H1 (cell line): ENCODE measurements at regions not wholly inside any gene's neighbourhood (a gene's known extent, or its start where the extent isn't known, plus 50 kb on each side); places are given as distances from the start of the nearest gene placed in this dataset.

ENCODE experiments used
- CTCF ChIA-PET: fragments of 300-600 bp; sonication (Branson Sonifier 250); formaldehyde crosslinking; loops from one replicate; lab custom pipeline; 2021; ENCODE audit not compliant: partially characterized antibody; lab: Charles Lee
- POLR2A ChIA-PET: fragments of 300-600 bp; sonication (Branson Sonifier 250); formaldehyde crosslinking; loops from one replicate; lab custom pipeline; 2021; ENCODE audit warnings: inconsistent platforms; ENCODE audit not compliant: partially characterized antibody; lab: Charles Lee
- DNase-seq, 2 experiments: peaks; one replicate each; pipeline versions ENCODE4 v3.0.0 to v3.0.0-alpha.2; 2010 to 2022; ENCODE audit warnings: low spot score in 2 of 2, low read depth in 1 of 2, mixed read lengths in 1 of 2
- FAIRE-seq: peaks from 2 replicates; lab custom pipeline; 2011; peaks lifted over from hg19 to GRCh38; lab: Jason Lieb, UNC
- H2AFZ ChIP-seq: 2 replicates; pipeline ENCODE4 v1.8.1; 2012; ENCODE audit warnings: low read length, inconsistent platforms
- H2AK5ac ChIP-seq: 2 replicates; pipeline ENCODE4 v1.6.1; 2013; ENCODE audit warnings: low read depth, low read length
- H2BK120ac ChIP-seq: replicated peaks from 2 replicates; pipeline ENCODE3; 2013; ENCODE audit warnings: low read depth, low read length, inconsistent platforms
- H2BK12ac ChIP-seq: 2 replicates; pipeline ENCODE4 v1.6.1; 2013; ENCODE audit warnings: low read depth, low read length
- H2BK15ac ChIP-seq: 2 replicates; pipeline ENCODE4 v1.6.1; 2013; ENCODE audit warnings: low read length
- H2BK20ac ChIP-seq: 2 replicates; pipeline ENCODE4 v1.6.1; 2013; ENCODE audit warnings: low read length
- H2BK5ac ChIP-seq: 2 replicates; pipeline ENCODE4 v1.6.1; 2013; ENCODE audit warnings: low read depth, low read length
- H3K14ac ChIP-seq: 2 replicates; pipeline ENCODE4 v1.6.1; 2013; ENCODE audit warnings: inconsistent platforms; ENCODE audit not compliant: insufficient read length
- H3K18ac ChIP-seq: 2 replicates; pipeline ENCODE4 v1.6.1; 2013; ENCODE audit warnings: low read length; ENCODE audit errors: extremely low read depth
- H3K23ac ChIP-seq: 2 replicates; pipeline ENCODE4 v1.6.1; 2013; ENCODE audit warnings: inconsistent platforms; ENCODE audit not compliant: insufficient read length
- H3K23me2 ChIP-seq: 2 replicates; pipeline ENCODE4 v1.6.1; 2013; ENCODE audit warnings: low read depth, low read length
- H3K27ac ChIP-seq: 2 replicates; pipeline ENCODE4 v1.6.1; 2011; ENCODE audit warnings: low read depth, low read length, inconsistent platforms
- H3K27me3 ChIP-seq, 4 experiments: replicated peaks in 1 of 4; 1 replicate in 1 of 4; 2 replicates in 3 of 4; pipeline versions ENCODE4 v1.6.1 to v1.8.1; 2011 to 2013; ENCODE audit warnings: low read length in 3 of 4, mild to moderate bottlenecking in 3 of 4, inconsistent platforms in 2 of 4, mixed read lengths in 2 of 4, moderate library complexity in 1 of 4; ENCODE audit not compliant: control insufficient read depth in 3 of 4, insufficient read depth in 3 of 4; ENCODE audit errors: extremely low read depth in 1 of 4
- H3K36me3 ChIP-seq, 4 experiments: 2 replicates each; pipeline versions ENCODE4 v1.6.1 to v1.8.1; 2011 to 2013; ENCODE audit warnings: mild to moderate bottlenecking in 4 of 4, low read length in 3 of 4, moderate library complexity in 2 of 4, control low read depth in 1 of 4, inconsistent platforms in 1 of 4; ENCODE audit not compliant: insufficient read depth in 4 of 4, control insufficient read depth in 2 of 4
- H3K4ac ChIP-seq: replicated peaks from 2 replicates; pipeline ENCODE3; 2013; ENCODE audit warnings: low read length, low read depth, mixed read lengths, inconsistent platforms; ENCODE audit not compliant: insufficient read length
- H3K4me1 ChIP-seq, 4 experiments: replicated peaks in 1 of 4; 1 replicate in 1 of 4; 2 replicates in 3 of 4; pipeline versions ENCODE4 v1.6.1 to v1.8.1; 2011 to 2013; ENCODE audit warnings: low read length in 3 of 4, inconsistent platforms in 2 of 4, mixed read lengths in 1 of 4; ENCODE audit not compliant: insufficient read depth in 4 of 4, control insufficient read depth in 3 of 4
- H3K4me2 ChIP-seq, 2 experiments: 2 replicates each; pipeline versions ENCODE4 v1.6.1 to v1.8.1; 2011 to 2013; ENCODE audit warnings: low read depth in 2 of 2, low read length in 2 of 2, control low read depth in 1 of 2, inconsistent platforms in 1 of 2, mild to moderate bottlenecking in 1 of 2; ENCODE audit not compliant: insufficient read depth in 1 of 2
- H3K4me3 ChIP-seq, 4 experiments: fragments of 200-600, 300-600 bp in 1 of 4; sonication (generic), shearing (Covaris generic), sonication (Bioruptor Twin) in 1 of 4; 2 replicates each; pipeline versions ENCODE4 v1.5.1 to v1.8.1; 2011 to 2016; ENCODE audit warnings: low read length in 4 of 4, low read depth in 3 of 4, control low read depth in 2 of 4, inconsistent platforms in 2 of 4, mild to moderate bottlenecking in 2 of 4, mixed read lengths in 1 of 4, moderate library complexity in 1 of 4; ENCODE audit not compliant: insufficient read depth in 2 of 4; ENCODE audit errors: extremely low read depth in 1 of 4
- H3K56ac ChIP-seq: replicated peaks from 2 replicates; pipeline ENCODE3; 2013; ENCODE audit warnings: low read depth, mild to moderate bottlenecking, mixed read lengths, low read length, inconsistent platforms; ENCODE audit not compliant: insufficient read length
- H3K79me1 ChIP-seq: 2 replicates; pipeline ENCODE4 v1.6.1; 2013; ENCODE audit warnings: low read depth, low read length, control low read depth
- H3K79me2 ChIP-seq, 2 experiments: 2 replicates each; pipeline versions ENCODE4 v1.6.1 to v1.8.1; 2012 to 2013; ENCODE audit warnings: low read length in 2 of 2, mild to moderate bottlenecking in 2 of 2, inconsistent platforms in 1 of 2; ENCODE audit not compliant: insufficient read depth in 2 of 2, control insufficient read depth in 1 of 2
- H3K9ac ChIP-seq, 4 experiments: replicated peaks in 1 of 4; 1 replicate in 1 of 4; 2 replicates in 3 of 4; pipeline versions ENCODE4 v1.6.1 to v1.8.1; 2011 to 2013; ENCODE audit warnings: low read depth in 3 of 4, low read length in 3 of 4, control low read depth in 2 of 4, mild to moderate bottlenecking in 2 of 4, moderate library complexity in 2 of 4, inconsistent platforms in 1 of 4; ENCODE audit errors: extremely low read depth in 1 of 4
- H3K9me3 ChIP-seq, 2 experiments: 2 replicates each; pipeline versions ENCODE4 v1.6.1 to v1.8.1; 2012 to 2013; ENCODE audit warnings: mild to moderate bottlenecking in 2 of 2, moderate library complexity in 2 of 2, control low read depth in 1 of 2, inconsistent platforms in 1 of 2, low read depth in 1 of 2, low read length in 1 of 2, mixed read lengths in 1 of 2; ENCODE audit not compliant: insufficient read depth in 2 of 2
- H4K20me1 ChIP-seq, 2 experiments: replicated peaks in 1 of 2; 2 replicates each; pipeline versions ENCODE3 to v1.8.1; 2011 to 2013; ENCODE audit warnings: inconsistent platforms in 2 of 2, low read length in 2 of 2, mild to moderate bottlenecking in 1 of 2; ENCODE audit not compliant: insufficient read depth in 2 of 2, control insufficient read depth in 1 of 2
- H4K5ac ChIP-seq: 2 replicates; pipeline ENCODE4 v1.6.1; 2013; ENCODE audit warnings: low read length, low read depth, mixed read lengths, inconsistent platforms; ENCODE audit not compliant: insufficient read length
- H4K8ac ChIP-seq: 2 replicates; pipeline ENCODE4 v1.8.0; 2013; ENCODE audit warnings: mild to moderate bottlenecking, moderate library complexity, low read length, inconsistent platforms; ENCODE audit not compliant: insufficient read depth; ENCODE audit errors: extremely low read depth
- H4K91ac ChIP-seq: replicated peaks from 2 replicates; pipeline ENCODE3; 2013; ENCODE audit warnings: low read length, mixed read lengths, inconsistent platforms; ENCODE audit not compliant: insufficient read length
- EP300 ChIP-seq, 2 experiments: IDR thresholded peaks; 1 replicate in 1 of 2; 2 replicates in 1 of 2; pipeline ENCODE4 v1.6.1; 2011 to 2012; ENCODE audit warnings: low read depth in 2 of 2, low read length in 2 of 2, mild to moderate bottlenecking in 2 of 2, borderline replicate concordance in 1 of 2, inconsistent platforms in 1 of 2, moderate library complexity in 1 of 2
- SAP30 ChIP-seq: fragments of 300-600 bp; sonication (generic); IDR thresholded peaks from 2 replicates; pipeline ENCODE4 v1.7.1; 2012; ENCODE audit warnings: low read length, moderate library complexity, mild to moderate bottlenecking, inconsistent platforms; ENCODE audit not compliant: insufficient read depth, insufficient replicate concordance
- WGBS, 2 experiments: shearing (Covaris generic) in 1 of 2; methylation state at CpG; one replicate each; pipeline versions ENCODE4 v1.1.6 to v1.1.7; 2013 to 2015; ENCODE audit warnings: low lambda C conversion rate in 2 of 2, mixed read lengths in 2 of 2, inconsistent platforms in 1 of 2, low coverage in 1 of 2, missing lambda C conversion rate in 1 of 2; ENCODE audit not compliant: insufficient replicate concordance in 2 of 2, insufficient coverage in 1 of 2, insufficient read length in 1 of 2; ENCODE audit errors: extremely low coverage in 1 of 2, missing lambda C conversion rate in 1 of 2; 5-methylcytosine and 5-hydroxymethylcytosine counted together

- H3K4me3 ChIP-seq, result no peak overlapping the region
- H4K8ac ChIP-seq, result no peak overlapping the region
- no peak overlapping the region for H4K91ac ChIP-seq
- DNase-seq (no peak), FAIRE-seq (no peak)
- no peak for TF ChIP-seq EP300 (IDR thresholded peaks at IDR 0.05; ENCODE audit: borderline replicate concordance in 1 of 2, low read depth in 2 of 2, low read length in 2 of 2)
- no peak for TF ChIP-seq SAP30
- H3K14ac ChIP-seq, result no peak overlapping the region
- no peaks in the 10 kb centered on the region for H3K27me3 ChIP-seq
- H3K4me2 ChIP-seq, result no peak overlapping the region
- H3K23ac ChIP-seq, result no peak overlapping the region
- no peak overlapping the region for H3K9ac ChIP-seq
- H3K27ac ChIP-seq, result no peak overlapping the region
- H3K18ac ChIP-seq, result no peak overlapping the region
- H2BK20ac ChIP-seq, result no peak overlapping the region
- no peak overlapping the region for H4K5ac ChIP-seq
- H3K56ac ChIP-seq, result no peak overlapping the region
- H2BK12ac ChIP-seq, result no peak overlapping the region
- H4K20me1 ChIP-seq, result no peaks in the 10 kb centered on the region
- H2AFZ ChIP-seq, result no peak overlapping the region
- H3K4ac ChIP-seq, result no peak overlapping the region
- no peaks in the 10 kb centered on the region for H3K4me1 ChIP-seq
- POLR2A ChIA-PET, result interaction anchor here (1.6 kb wide), 1 partner anchor 10 kb away, joined by 4 read pairs; no protein-coding TSS in a partner anchor
- H3K36me3 ChIP-seq, result no peaks in the 10 kb centered on the region
- H3K79me1 ChIP-seq, result no peaks in the 10 kb centered on the region
- no peaks in the 10 kb centered on the region for H3K23me2 ChIP-seq
- no peaks in the 10 kb centered on the region for H3K9me3 ChIP-seq
- CTCF ChIA-PET, result interaction anchor here (2.6 kb wide), 1 partner anchor 202 kb away, joined by 10 read pairs; no protein-coding TSS in a partner anchor
- no peak overlapping the region for H2BK120ac ChIP-seq
- H2BK5ac ChIP-seq, result no peak overlapping the region
- WGBS, 2 experiments, result 85% methylated on average over 3 of the region's 3 CpGs; no CpG with 5 or more reads in 1 of the 2 experiments
- no peak overlapping the region for H2AK5ac ChIP-seq
- H2BK15ac ChIP-seq, result no peak overlapping the region
- H3K79me2 ChIP-seq, result no peaks in the 10 kb centered on the region
These were observed 65.8 kb upstream of the BCL9 start for GRCh38 chr1:147475488-147475887.
